ENCODE measurements at regions not wholly inside any gene's neighbourhood (a gene's known extent, or its start where the extent isn't known, plus 50 kb on each side); places are given as distances from the start of the nearest gene placed in this dataset.

GRCh38 chr16:24446189-24446588 lies 93.2 kb upstream of the RBBP6 start:
- no peaks in the 10 kb centered on the region for H4K20me1 ChIP-seq (ENCODE audit: control insufficient read depth, insufficient read depth, low read depth, low read length)
- H3K27me3 ChIP-seq (ENCODE audit: control insufficient read depth, low read length), result no peaks in the 10 kb centered on the region
- H3K4me1 ChIP-seq (ENCODE audit: control insufficient read depth, low read length), result no peaks in the 10 kb centered on the region
- no peak overlapping the region for H3K4me3 ChIP-seq (ENCODE audit: low read length)
- no peak overlapping the region for H3K4me2 ChIP-seq (ENCODE audit: low read length)
- H3K36me3 ChIP-seq (ENCODE audit: control insufficient read depth, low read length), result no peaks in the 10 kb centered on the region
- no peaks in the 10 kb centered on the region for H3K9me2 ChIP-seq (replicated peaks; ENCODE audit: control insufficient read depth, low read length)
- H3K79me2 ChIP-seq (ENCODE audit: control insufficient read depth, low read length), result no peaks in the 10 kb centered on the region
- H3F3A ChIP-seq (ENCODE audit: control insufficient read depth, insufficient read depth), result no peaks in the 10 kb centered on the region
- TF ChIP-seq CTCF (IDR thresholded peaks at IDR 0.05; ENCODE audit: low read depth, low read length, poor library complexity, severe bottlenecking), result no peak
- no peak for TF ChIP-seq EZH2phosphoT487 (IDR thresholded peaks at IDR 0.05; ENCODE audit: borderline replicate concordance, low read length)
- no peak overlapping the region for H3K27ac ChIP-seq (ENCODE audit: low read depth, low read length)
- H3K9me3 ChIP-seq (ENCODE audit: control insufficient read depth, insufficient read depth, low read length), result no peaks in the 10 kb centered on the region

DNA sequence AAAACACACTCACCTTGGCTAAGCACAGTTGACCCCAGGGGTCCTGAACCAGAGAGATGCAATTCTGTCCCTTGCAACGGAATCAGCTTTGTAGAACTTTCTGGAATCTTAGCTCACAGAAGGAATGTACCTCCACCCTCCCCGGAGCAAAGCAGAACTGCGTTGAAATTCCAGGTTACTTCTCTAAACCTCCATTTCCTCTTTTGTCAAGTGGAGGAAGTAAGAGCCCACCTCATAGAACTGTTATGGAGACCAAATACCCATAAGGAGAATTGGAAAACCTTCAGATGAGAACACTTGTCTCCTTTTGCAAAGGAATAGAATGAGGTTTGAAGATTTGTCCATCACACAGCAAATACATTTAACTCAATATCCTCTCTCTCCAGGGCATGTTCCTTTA lies 86.6 kb upstream of the RBBP6 start:
- Histone ChIP-seq H3K4me2 (ENCODE audit: low read length) (no peak overlapping the region), H3K9me2 (replicated peaks; ENCODE audit: control insufficient read depth, low read length) (no peaks in the 10 kb centered on the region), H4K20me1 (ENCODE audit: control insufficient read depth, insufficient read depth, low read depth, low read length) (no peaks in the 10 kb centered on the region), H3K36me3 (ENCODE audit: control insufficient read depth, low read length) (no peaks in the 10 kb centered on the region), H3F3A (ENCODE audit: control insufficient read depth, insufficient read depth) (no peaks in the 10 kb centered on the region), H3K4me3 (ENCODE audit: low read length) (no peak overlapping the region), H3K9me3 (ENCODE audit: control insufficient read depth, insufficient read depth, low read length) (no peaks in the 10 kb centered on the region), H3K79me2 (ENCODE audit: control insufficient read depth, low read length) (no peaks in the 10 kb centered on the region), H3K27me3 (ENCODE audit: control insufficient read depth, low read length) (no peaks in the 10 kb centered on the region), H3K4me1 (ENCODE audit: control insufficient read depth, low read length) (no peaks in the 10 kb centered on the region), H3K27ac (ENCODE audit: low read depth, low read length) (no peak overlapping the region)
- no peak for TF ChIP-seq CTCF (IDR thresholded peaks at IDR 0.05; ENCODE audit: low read depth, low read length, poor library complexity, severe bottlenecking)
- no peak for TF ChIP-seq EZH2phosphoT487 (IDR thresholded peaks at IDR 0.05; ENCODE audit: borderline replicate concordance, low read length)

- Histone ChIP-seq H3K4me1 (ENCODE audit: control insufficient read depth, low read length) (no peaks in the 10 kb centered on the region), H3F3A (ENCODE audit: control insufficient read depth, insufficient read depth) (no peaks in the 10 kb centered on the region), H3K4me2 (ENCODE audit: low read length) (no peak overlapping the region), H3K27me3 (ENCODE audit: control insufficient read depth, low read length) (no peaks in the 10 kb centered on the region; the same call in 1 of the 2 replicates), H3K4me3 (ENCODE audit: low read length) (no peak overlapping the region), H4K20me1 (ENCODE audit: control insufficient read depth, insufficient read depth, low read depth, low read length) (no peaks in the 10 kb centered on the region), H3K36me3 (ENCODE audit: control insufficient read depth, low read length) (no peaks in the 10 kb centered on the region), H3K27ac (ENCODE audit: low read depth, low read length) (no peak overlapping the region), H3K9me2 (replicated peaks; ENCODE audit: control insufficient read depth, low read length) (no peaks in the 10 kb centered on the region), H3K9me3 (ENCODE audit: control insufficient read depth, insufficient read depth, low read length) (no peaks in the 10 kb centered on the region), H3K79me2 (ENCODE audit: control insufficient read depth, low read length) (no peaks in the 10 kb centered on the region)
- TF ChIP-seq CTCF (IDR thresholded peaks at IDR 0.05; ENCODE audit: low read depth, low read length, poor library complexity, severe bottlenecking) (no peak), EZH2phosphoT487 (IDR thresholded peaks at IDR 0.05; ENCODE audit: borderline replicate concordance, low read length) (no peak)
Observed at GRCh38 chr16:24463196-24463945, 76.0 kb upstream of the RBBP6 start.
